ENCODE measurements at regions not wholly inside any gene's neighbourhood (a gene's known extent, or its start where the extent isn't known, plus 50 kb on each side); places are given as distances from the start of the nearest gene placed in this dataset.

DNA sequence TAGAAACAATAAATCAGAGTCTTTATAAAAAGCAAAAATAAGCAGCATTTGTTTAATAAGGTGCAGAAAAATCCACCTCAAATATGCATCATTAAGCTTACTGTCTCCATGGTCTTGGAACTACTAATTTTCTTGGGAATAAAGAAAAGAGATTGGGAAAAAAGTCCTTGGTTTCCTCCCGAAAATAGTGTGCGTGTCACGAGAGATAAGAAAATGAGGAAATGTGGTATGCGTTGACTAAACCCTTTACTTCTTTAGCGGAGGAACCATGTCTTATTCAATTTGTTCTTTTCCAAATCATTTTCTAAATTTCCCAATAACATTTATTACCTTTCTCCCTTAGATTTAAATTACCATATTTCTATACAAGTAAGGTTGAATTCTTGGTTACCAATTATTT, 54.1 kb upstream of the HBS1L start (continued):
- TF ChIP-seq TCF7L2 (IDR thresholded peaks at IDR 0.05; ENCODE audit: borderline replicate concordance, extremely low read depth, insufficient read depth, insufficient read length) (no peak), CEBPB (IDR thresholded peaks at IDR 0.05; ENCODE audit: low read depth) (no peak), ZNF274 (IDR thresholded peaks at IDR 0.05; ENCODE audit: low read depth, low read length) (no peak)

DNA sequence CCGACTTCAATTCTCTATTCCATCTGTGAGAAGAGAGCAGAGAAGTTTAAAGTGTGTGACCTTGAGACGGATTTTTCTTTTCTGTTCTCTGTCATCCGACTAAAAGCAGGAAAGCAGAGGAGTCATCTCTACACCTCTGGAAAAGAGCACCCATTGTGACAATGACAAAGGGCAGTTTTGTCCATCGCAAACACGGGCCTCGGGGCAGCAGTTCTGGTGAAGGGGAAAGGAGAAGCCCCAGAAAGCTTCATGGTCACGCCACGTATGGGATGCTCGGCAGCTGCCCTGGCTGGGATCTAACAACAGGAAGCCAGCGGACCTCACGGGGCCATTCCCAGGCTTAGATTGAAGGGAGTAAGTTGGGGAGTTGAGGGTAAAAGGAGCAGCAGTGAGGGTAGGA, 52.0 kb upstream of the HBS1L start:
- H2AFZ ChIP-seq (ENCODE audit: low read depth, low read length, poor library complexity, severe bottlenecking): no peak overlapping the region
- H3K9ac ChIP-seq (ENCODE audit: low read length): no peak overlapping the region
- H3K4me2 ChIP-seq (ENCODE audit: low read length): no peak overlapping the region
- intact Hi-C loops (cut with micrococcal nuclease): no loop called here
- no peaks in the 10 kb centered on the region for H3K27me3 ChIP-seq (ENCODE audit: insufficient read depth, low read length)
- no peaks in the 10 kb centered on the region for H3K4me1 ChIP-seq (ENCODE audit: control insufficient read depth in 1 of 2, insufficient read depth in 2 of 2, low read length in 2 of 2)
- no peak for DNase-seq (ENCODE audit: low read depth, low spot score)
- ChIA-PET POLR2A (no interaction called here), CTCF (no interaction called here), RAD21 (ENCODE audit: low non-redundant PET in 1 of 2, low total read pairs in 2 of 2, uncharacterized antibody in 2 of 2, unreplicated experiment in 2 of 2) (no interaction called here)
- no peaks in the 10 kb centered on the region for H3K36me3 ChIP-seq (ENCODE audit: control insufficient read depth in 1 of 2, insufficient read depth in 2 of 2, low read length in 2 of 2)
- H3K27ac ChIP-seq (ENCODE audit: low read depth, low read length): no peak overlapping the region
- no peaks in the 10 kb centered on the region for H3K9me3 ChIP-seq (ENCODE audit: control insufficient read depth in 1 of 2, insufficient read depth in 1 of 2, low read depth in 1 of 2, low read length in 2 of 2)
- no peaks in the 10 kb centered on the region for H3K9me2 ChIP-seq (ENCODE audit: insufficient read depth)
- H4K20me1 ChIP-seq (ENCODE audit: insufficient read depth): no peaks in the 10 kb centered on the region
- H3K4me3 ChIP-seq (replicated peaks in 1 of 2; ENCODE audit: low read depth in 1 of 2, low read length in 2 of 2): no peak overlapping the region
- TF ChIP-seq SRF (IDR thresholded peaks at IDR 0.05; ENCODE audit: low read depth) (no peak), YY1 (IDR thresholded peaks at IDR 0.05; ENCODE audit: extremely low read depth, insufficient replicate concordance, low read depth, low read length) (no peak), TCF7L2 (IDR thresholded peaks at IDR 0.05; ENCODE audit: borderline replicate concordance, extremely low read depth, insufficient read depth, insufficient read length) (no peak), POLR2AphosphoS5 (IDR thresholded peaks at IDR 0.05; ENCODE audit: low read depth, low read length) (no peak), SIN3A (IDR thresholded peaks at IDR 0.05; ENCODE audit: low read depth) (no peak), FOSL1 (IDR thresholded peaks at IDR 0.05; ENCODE audit: low read depth) (no peak), EZH2 (IDR thresholded peaks at IDR 0.05) (no peak), CEBPB (IDR thresholded peaks at IDR 0.05; ENCODE audit: low read depth) (no peak), ZNF274 (IDR thresholded peaks at IDR 0.05; ENCODE audit: low read depth, low read length) (no peak)
- TF ChIP-seq, protein P1, sequence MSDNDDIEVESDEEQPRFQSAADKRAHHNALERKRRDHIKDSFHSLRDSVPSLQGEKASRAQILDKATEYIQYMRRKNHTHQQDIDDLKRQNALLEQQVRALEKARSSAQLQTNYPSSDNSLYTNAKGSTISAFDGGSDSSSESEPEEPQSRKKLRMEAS (IDR thresholded peaks at IDR 0.05): no peak
- no peak for ATAC-seq
- no TSS peak for BruUV-seq (replicated peaks)
- H3K79me2 ChIP-seq (ENCODE audit: insufficient read depth, low read length): no peaks in the 10 kb centered on the region
